ENCODE measurements at regions not wholly inside any gene's neighbourhood (a gene's known extent, or its start where the extent isn't known, plus 50 kb on each side); places are given as distances from the start of the nearest gene placed in this dataset.

DNA sequence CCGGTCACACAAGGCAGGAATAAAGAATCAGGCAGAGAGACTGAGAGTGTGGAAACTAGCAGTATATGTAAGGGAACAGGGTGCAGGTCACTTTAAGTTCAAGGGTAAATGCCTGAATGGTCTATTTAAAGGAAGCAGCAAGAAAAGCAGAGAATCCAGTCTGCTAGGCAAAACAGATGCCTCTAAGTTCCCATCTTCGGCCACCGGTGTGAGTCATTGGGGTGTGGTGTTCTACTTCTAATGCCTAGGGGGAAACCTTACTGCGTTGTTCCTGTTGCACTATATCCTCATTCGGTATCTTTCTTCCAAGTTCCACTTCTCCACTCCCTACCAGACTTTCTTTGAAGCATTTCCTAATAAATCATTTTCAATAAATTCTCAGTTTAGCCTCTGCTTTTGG lies 259.9 kb downstream of the HHIPL2 start:
- DNase-seq (ENCODE audit: low read depth) = no peak

DNA sequence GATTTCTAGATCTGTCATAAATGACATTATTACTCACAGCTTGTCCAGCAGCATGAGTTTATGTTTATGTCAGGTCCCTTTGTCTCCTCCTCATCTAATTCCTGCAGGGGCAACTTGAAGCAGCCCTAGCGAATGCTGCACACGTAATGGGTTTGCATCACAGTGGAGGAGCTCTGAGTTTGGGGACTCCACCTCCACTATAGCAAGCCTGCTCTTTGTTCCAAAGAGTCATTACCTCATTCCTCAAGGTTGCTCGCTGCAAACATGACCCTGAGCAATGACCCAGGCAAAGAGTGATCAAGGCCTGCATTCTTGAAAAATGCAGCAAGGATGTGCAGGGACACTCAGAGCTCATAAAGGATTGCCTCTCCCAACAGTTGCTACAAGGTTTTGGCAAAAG lies 261.9 kb downstream of the HHIPL2 start:
- no peak for DNase-seq (ENCODE audit: low read depth)

DNA sequence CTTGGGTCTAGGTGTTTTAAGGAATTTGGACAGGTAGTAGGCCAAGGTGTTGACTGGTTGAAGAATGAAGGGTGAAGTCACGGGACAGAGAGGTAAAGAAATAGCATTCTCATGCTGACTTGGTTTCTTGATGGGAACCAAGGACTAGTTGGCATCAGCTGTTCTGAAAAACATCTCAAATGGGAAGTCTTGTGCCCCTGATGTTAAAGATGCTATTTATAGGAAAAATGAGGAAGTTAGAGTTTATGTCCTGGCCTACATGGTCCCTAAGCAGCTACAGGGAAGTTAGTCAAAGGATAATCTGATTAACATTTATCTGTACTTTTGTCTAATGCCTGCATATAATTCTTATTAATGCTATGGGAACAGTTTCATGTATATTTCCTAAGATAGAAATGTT lies 262.4 kb downstream of the HHIPL2 start:
- no peak for DNase-seq (ENCODE audit: low read depth)

DNA sequence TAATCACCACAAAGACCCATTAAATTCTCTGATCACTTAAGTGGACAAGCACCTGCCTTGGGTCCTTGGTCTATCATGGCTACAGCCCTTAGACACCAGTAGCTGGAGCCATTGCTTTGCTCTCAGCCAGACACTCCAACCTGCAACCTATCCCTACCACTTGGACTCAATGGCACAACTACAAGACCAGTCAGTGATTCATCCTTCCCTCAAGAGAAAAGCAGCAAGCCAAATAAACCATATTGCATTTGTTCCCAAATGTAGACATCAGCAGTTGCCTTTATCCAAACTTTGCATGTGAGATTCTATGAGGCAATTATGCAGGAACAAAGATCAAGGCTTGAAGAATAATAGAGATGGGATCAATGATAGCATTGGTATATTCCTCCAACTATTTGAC lies 263.4 kb downstream of the HHIPL2 start:
- DNase-seq (ENCODE audit: low read depth) = no peak

DNA sequence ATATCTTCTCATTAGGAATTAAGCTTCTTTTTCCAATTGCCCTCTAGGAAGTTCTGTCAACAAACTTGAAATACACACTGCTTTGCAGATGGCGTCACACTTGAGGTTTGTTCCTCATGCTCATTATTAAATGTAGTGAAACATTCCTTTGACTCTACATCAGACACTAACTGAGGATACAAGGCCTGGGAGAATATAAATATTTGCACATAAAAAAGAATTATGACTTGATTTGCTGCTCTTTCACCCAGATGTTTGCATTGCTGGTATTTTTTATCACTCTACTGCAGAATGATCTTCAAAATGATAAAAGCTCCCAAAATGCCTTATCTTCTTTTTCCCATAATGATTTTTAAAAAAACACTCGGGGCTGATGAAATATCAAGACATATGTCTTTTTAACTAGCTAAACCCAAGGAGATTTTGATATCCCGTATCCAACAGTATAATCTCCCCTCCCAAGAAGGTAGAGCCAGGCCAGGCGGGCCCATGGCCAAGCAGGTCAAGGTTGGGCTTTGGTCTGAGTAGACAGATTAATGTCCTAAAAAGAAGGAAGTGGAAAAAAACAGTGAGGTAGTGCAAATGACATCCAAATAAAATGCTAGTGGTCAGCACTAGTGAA lies 264.6 kb downstream of the HHIPL2 start:
- no peak for DNase-seq (ENCODE audit: low read depth)

DNA sequence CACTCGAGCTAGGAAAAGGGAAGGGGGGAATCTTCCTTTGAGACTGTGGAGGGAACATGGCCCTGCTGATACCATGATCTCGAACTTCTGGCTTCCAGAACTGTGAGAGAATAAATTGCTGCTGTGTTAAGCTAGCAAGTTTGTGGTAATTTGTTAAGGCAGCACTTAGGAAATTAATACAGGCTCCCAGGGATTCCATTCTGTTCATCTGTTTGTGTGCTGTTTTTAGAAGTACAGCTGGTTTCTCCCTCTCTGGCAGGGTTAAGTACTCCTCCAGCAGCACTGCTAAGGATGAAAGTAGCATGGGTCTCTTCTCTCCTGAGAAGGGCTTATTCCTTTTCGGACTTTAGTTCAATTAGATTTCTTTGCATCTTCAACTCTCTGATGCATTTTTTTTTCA lies 268.3 kb downstream of the HHIPL2 start:
- DNase-seq (ENCODE audit: low read depth) = no peak

DNA sequence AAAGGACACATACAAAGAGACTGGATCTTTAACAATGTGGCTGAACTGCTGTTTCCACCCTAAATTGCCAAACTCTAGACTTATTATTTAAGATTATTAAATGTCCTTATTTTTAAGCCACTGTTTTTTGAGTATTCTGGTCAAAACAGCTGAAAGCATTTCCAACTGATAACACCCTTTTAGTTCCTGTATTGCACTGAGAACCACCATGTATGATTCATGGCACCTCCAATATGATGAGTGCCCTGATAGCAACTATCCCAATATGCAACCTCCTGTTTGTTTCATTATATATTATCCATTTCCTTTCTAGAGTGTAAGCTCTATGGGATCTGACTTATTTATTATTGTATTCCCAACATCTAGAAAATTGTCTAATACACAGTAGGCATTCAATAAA lies 269.4 kb downstream of the HHIPL2 start:
- DNase-seq (ENCODE audit: low read depth) = no peak

DNA sequence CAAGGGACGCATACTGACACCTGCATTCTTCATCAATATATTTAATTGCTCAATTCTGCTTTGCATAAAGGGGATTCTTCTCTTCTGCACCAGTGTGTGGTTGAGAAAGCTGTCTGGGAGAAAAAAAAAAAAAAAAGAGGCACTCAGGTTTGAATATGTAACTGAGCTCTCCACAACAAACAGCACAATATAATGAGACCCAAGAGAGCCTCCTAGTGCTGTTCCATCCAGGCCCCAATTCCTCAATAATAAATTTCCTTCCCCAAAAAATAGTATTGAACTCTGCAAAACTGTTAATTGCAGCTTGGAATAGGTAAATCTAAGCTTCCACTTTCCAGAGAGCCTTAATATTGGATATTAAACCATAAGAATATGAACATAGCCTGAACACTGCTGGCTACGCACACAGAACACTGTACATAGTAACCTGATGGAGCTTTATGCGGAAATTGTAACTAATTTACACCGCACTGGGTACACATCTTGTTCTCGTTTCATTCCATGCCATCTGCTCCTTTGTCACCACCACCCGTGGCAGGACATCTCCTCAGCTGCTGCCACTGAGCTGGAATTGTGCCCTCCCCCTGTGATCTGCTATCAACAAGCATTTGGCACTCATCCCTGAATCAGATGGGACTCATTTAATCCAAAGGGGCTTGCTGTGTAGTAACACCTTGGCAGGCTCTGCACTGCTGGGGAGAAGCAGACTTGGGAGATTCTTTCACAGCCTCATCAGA lies 272.0 kb downstream of the HHIPL2 start:
- no peak for DNase-seq (ENCODE audit: low read depth)

DNA sequence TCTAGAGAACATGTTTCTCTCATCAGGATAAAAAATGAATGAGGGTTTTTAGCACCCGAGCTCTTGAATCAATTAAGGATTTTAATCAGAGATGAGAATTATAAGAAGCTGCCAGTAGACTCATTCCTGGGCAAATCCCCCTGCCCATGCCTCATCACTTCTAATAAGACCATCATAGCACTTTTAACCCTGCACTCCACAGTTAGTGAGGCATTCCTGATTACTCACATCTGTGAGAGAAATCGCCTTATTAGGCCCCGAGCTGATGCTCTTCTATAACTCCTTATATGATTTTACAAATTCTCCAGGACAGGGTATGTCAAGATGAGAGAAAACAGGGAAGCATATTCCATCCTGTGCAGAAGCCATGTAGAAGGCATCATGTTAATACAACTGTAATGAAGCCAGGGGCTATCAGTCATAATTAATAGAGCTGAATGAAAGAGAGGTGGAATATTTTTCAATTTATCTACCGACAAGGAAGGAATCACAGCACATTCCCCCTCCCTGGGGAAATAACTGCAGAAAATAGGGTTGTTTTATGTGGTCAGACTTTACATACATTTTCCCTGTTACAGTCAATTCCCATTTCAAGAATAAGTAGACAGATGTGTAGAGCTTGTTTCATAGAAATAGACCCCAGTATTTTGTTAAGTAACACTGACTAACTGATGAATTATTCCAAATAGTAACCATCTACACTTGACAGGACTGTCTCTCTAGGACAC lies 272.7 kb downstream of the HHIPL2 start:
- DNase-seq (ENCODE audit: low read depth) = no peak

DNA sequence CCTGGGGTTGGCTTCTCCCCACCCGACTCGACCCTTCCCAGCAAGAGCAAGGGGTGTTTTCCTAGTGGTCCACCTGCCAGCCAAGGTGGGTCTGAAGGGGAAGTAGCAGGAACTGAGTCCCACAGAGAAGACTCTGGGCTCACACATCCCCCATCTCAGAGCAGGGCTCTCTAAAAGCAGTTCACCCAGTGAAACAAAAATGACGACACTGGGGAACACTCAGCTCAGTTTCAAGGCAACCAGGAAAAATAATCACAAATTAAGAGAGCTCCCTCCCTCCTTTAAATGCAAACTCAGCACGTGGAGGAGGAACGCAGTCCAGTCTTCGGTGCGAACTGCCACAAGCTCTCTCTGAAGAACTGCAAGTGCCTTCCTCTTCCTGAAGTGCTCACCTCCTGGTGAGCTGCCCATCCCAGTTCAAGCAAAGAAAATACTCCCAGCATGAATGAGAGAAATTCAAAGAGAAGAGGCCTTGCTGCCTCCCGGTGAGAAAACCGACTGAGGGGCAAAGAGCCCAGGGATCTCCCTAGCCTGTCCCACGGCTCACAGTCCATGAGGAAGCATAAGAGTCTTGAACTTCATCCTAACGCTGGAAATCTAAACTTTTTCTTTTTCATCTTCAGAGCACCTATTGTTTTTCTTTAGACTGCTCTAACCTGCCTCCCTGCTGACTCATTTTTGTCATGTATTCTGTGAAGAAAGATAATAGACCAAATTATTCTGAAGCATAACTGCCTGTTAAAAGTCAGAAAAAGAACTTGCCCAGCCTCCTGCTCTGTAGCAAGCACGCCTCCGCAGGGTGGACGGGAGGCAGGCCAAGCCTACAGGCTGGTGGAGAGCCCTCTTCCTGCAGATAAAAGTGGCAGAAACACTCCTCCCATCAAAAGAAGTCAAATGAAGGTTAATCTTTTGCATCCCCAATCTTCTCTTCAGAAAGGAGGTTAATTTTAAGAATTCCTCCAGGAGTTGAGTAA lies 281.4 kb downstream of the HHIPL2 start:
- no peak for DNase-seq (ENCODE audit: low read depth)

DNA sequence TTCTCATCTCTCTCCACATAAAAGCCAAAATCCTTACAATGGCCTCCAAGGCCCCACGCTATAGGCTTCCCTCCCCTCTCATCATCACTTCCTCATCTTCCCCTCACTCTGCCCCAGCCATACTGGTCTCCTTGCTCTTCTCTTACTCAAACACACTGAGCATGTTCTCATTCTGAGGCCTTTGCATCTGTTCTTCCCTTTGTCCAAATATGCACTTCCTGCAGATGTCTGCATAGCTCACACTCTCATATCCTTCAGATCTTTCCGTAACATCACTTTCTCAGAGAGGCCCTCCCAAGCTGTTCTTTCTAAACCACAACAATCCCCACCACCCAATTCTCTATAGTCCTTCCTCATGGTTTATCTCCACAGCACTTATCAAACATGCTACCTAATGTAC lies 284.1 kb downstream of the HHIPL2 start:
- DNase-seq (ENCODE audit: low read depth) = no peak

DNA sequence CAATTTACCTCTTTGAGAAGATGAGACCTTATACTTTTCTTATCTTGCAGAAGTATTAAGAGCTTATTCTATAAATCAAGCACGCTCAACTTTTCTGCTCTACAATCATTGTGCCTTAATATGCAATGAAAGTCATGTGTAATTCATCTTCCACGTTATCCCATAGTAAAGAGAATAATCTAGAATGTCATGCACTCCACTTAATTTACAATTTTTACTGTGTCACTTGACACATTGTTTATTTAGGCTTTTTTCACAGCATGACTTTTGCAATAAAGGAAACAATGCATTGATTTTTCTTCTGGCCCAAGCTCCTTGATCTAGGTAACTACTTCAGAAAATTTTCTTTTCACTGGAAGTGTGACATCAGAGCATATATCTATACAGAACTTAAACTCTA lies 290.9 kb downstream of the HHIPL2 start:
- DNase-seq (ENCODE audit: low read depth) = no peak

DNA sequence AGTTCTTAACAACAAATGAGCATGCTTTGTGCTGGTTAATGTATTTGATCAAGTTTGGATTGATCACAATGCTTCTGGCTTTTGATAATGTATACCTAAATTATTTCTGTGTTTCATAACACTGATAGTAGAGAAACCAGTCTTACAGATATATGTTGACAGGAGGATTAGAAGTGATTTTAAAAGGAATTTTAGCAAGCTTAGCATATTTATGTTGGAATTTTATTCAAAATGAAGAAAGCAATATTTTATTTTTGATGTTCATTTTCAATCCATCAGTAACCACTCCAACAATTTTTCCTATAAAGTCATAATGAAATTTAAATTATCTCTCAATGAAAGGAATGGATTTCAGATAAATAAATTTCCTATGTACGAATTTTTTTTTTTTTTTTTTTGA lies 291.8 kb downstream of the HHIPL2 start:
- no peak for DNase-seq (ENCODE audit: low read depth)

DNA sequence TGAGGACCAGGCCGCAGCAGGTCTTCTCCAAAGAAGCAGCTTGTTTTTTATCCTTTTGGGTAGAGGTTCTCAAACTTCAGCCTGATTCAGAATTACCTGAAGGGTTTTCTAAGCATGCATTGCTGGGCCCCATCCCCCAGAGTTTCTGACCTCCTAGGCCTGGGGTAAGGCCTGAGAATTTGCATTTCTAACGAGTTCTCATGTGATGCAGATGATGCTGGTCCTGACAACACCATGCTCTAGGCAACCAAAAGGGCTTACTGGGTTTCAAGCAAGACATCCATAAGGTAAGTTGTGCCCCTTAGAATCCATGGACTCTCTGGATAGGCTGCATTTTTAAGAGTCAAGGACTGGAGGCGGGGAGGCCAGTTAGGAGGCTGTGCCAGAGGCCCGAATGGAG lies 295.1 kb downstream of the HHIPL2 start:
- no peak for DNase-seq (ENCODE audit: low read depth)

DNA sequence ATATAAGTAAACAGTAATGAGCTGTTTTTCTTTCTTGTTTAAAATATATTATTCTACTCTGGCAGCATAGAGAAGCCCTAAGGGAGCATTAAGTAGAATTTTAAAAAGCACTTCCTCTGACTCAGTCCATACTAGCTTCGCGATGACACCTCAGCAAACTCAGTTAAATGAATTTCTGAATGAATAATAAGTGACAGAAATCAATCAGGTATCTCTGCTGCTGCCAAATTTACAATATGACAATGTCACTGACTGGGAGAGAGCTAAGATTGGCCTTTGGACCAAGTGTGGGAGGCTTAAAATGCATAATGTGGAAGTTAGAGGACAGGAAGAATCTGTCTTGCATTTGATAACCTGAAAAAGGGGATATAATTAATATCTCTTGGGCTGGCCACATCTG lies 296.1 kb downstream of the HHIPL2 start:
- DNase-seq (ENCODE audit: low read depth) = no peak

DNA sequence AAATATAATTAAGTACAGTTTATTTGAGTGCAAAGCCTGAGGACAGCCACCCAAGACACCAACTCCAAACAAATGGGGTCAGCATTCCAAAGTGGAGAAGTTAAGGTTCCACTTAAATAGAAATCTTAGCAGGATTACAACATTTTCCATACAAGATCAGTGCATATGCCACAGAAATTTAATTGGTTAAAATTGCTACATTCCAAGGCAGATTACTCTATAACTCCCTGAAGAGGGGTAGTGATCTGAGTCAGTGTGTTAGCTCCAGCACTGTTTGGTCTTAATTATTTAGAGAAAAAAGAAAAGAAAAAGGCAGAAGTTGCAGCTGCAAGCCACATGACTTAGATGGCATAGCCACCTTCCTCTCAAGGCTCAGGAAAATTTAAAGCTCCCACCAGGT lies 297.5 kb downstream of the HHIPL2 start:
- DNase-seq (ENCODE audit: low read depth) = no peak

DNA sequence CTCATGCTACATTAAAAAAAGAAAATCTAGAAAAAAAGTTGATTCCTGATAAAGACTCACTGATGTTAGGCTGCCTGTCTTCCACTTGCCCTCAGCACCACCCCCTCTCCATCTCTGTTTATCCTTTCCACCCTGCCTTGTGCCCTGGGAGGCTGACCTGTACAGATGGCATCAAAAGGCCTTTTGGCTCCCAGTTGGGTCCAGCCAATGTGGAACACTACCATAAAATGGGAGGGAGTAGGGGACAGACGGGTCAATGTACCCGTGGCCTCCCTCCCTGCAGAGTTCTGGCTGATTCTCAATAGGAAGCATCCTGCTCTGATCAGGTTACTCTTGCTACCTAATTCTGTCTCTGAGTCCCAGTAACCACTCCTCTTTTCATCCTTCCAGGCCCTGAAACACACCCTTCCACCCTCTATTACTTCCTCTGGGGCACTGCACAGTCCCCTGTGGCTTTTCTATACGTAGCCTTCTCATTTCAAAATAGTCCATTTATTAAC lies 300.0 kb downstream of the HHIPL2 start:
- no peak for DNase-seq (ENCODE audit: low read depth)

DNA sequence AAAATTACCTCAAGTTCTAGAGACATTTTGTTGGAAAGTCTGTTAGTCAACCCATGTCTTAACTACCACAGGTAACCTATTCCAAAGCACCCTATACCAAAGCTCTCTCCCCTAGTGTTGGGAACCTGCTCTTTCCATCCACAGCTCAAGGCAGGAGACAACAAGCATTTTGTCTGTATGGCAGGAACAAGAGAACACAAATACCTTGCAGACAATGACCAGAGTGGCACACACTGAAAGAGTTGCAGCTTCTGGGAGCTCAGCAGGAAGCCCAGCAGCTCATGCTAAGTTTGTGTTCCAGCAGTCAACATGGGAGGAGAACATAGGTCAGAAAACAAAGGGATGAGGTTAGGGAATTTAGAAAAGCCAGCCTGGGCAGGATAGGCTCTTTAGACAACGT lies 300.8 kb downstream of the HHIPL2 start:
- no peak for DNase-seq (ENCODE audit: low read depth)

DNA sequence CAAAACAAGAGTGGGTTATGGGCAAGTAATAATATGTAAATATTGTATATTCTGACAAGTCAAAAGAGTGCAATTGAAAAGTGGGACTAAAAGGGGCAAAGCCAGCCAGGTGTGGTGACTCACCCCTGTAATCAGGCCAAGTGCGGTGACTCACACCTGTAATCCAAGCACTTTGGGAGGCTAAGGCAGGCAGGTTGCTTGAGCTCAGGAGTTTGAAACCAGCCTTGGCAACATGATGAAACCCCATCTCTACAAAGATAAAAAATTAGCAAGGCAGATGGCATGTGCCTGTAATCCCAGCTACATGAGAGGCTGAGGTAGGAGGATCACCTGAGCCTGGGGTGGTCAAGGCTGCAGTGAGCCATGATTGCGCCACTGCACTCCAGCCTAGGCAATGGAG lies 304.0 kb downstream of the HHIPL2 start:
- no peak for DNase-seq (ENCODE audit: low read depth)

DNA sequence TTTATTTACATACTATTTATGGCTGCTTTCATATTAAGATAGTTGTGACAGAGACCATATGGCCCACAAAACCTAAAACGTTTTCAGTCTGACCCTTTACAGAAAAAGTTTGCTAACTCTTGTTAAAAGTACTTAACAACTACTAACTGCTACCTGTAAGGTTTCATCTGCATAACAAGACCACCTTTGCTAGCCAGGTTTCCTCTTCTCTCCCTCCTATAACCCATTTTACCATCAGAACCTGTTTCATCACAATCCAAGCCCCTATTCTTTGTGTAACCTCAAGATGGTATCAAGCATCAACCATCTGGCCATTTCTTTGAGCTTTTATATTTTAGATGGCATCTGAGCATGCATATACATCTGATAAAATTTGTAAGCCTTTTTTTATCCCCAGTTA lies 305.4 kb downstream of the HHIPL2 start:
- no peak for DNase-seq (ENCODE audit: low read depth)

DNA sequence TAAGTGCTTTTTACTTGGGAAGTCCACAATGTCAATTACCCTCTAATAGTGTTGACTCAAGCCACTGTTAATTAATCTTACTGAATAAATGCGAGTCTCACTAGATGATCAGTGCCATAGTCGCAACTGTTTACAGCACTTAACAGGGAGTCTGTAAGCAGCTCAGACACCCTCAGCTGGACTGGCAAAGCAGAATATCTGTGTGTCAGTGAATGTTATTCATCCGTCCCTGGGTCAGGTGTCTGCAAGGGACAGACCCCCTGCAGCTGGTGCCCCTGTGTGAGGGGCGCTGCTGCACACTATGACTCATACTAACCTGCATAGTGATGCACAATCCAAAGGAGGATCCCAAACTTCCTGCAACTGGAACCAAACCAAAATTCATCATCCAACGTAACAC lies 306.5 kb downstream of the HHIPL2 start:
- DNase-seq (ENCODE audit: low read depth) = no peak

DNA sequence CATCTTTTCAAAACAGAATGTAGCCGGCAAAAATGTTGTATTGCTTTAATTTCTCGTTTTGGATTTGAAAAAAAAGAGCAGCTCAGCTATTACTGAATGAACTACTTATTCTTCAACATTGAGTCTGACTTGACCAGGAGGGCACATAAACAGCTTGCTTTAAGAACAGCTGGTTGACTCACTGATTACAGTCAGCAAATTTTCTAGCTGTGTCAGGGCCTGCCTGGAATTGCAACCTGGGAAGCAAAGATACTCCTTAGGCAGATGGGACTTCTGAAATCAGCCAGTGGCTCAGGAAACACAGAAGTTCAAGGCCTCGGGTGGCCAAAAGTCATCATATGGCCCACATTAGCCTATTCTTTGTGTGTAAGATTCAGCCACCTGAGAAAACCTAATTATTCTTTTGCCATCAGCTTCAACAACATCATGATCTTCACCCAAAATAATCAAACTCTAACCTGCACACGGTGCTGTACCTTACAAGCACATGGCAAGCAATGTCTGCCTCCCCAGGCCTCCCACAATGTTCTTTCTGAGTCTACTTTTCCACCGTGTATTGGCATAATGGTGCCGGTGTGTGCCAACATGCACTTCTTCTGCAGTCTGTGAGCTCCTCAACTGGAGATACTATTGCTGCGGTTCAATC lies 307.2 kb downstream of the HHIPL2 start:
- no peak for DNase-seq (ENCODE audit: low read depth)
